K562 (cell line): ENCODE measurements at regions not wholly inside any gene's neighbourhood (a gene's known extent, or its start where the extent isn't known, plus 50 kb on each side); places are given as distances from the start of the nearest gene placed in this dataset.

Experiments used
- ATAC-seq: fragments of 200-7000 bp; cut with Tn5 transposase; 3 replicates; pipeline ENCODE4 v1.9.1; 2020; ENCODE audit warnings: moderate library complexity
- BruUV-seq: library from RNA; stranded (reverse); fragments of 400-500 nt; replicated peaks from 2 replicates; lab custom pipeline; 2021; lab: Mats Ljungman, UMichigan
- CTCF ChIA-PET: fragments of 300-600 bp; formaldehyde crosslinking; extraction: SDS; loops from one replicate; lab custom pipeline; 2021; ENCODE audit warnings: low intra/inter-chr PET ratio; lab: Yijun Ruan, JAX
- POLR2A ChIA-PET: fragments of 300-600, 350-650 bp; sonication (Branson Sonifier 250); formaldehyde crosslinking; extraction: SDS; loops from one replicate; lab custom pipeline; 2021; ENCODE audit warnings: antibody characterized with exemption, inconsistent platforms; lab: Yijun Ruan, JAX
- DNase-seq, 4 experiments: peaks; one replicate each; pipeline versions ENCODE4 v3.0.0 to v3.0.0-alpha.2; 2011 to 2018; ENCODE audit warnings: low spot score in 3 of 4, mixed read lengths in 3 of 4; ENCODE audit errors: extremely low read depth in 1 of 4
- FAIRE-seq: peaks from 2 replicates; lab custom pipeline; 2011; peaks lifted over from hg19 to GRCh38; lab: Jason Lieb, UNC
- H2AFZ ChIP-seq: 2 replicates; pipeline ENCODE4 v1.6.0; 2011; ENCODE audit warnings: low read depth, low read length, control low read depth, inconsistent platforms
- H3K27ac ChIP-seq: fragments of 200-600 bp; 3 replicates; pipeline ENCODE4 v1.8.0; 2011; ENCODE audit warnings: low read depth, mild to moderate bottlenecking, control low read depth, inconsistent platforms, low read length, moderate library complexity, mixed read lengths; ENCODE audit errors: extremely low read depth
- H3K27me3 ChIP-seq, 2 experiments: fragments of 300-600 bp in 1 of 2; 2 replicates in 1 of 2; 3 replicates in 1 of 2; pipeline versions ENCODE4 v1.6.0 to v1.8.0; 2011; ENCODE audit warnings: inconsistent platforms in 2 of 2, low read length in 2 of 2, mild to moderate bottlenecking in 1 of 2, mixed read lengths in 1 of 2, moderate library complexity in 1 of 2; ENCODE audit not compliant: control insufficient read depth in 2 of 2, insufficient read depth in 2 of 2
- H3K36me3 ChIP-seq: fragments of 300-600 bp; 3 replicates; pipeline ENCODE4 v1.8.0; 2011; ENCODE audit warnings: mild to moderate bottlenecking, low read length, inconsistent platforms; ENCODE audit not compliant: control insufficient read depth, insufficient read depth
- H3K4me1 ChIP-seq, 2 experiments: fragments of 200-600 bp in 1 of 2; replicated peaks in 1 of 2; 2 replicates in 1 of 2; 3 replicates in 1 of 2; pipeline versions ENCODE4 v1.5.1 to v1.8.0; 2011; ENCODE audit warnings: inconsistent platforms in 2 of 2, low read length in 2 of 2, mild to moderate bottlenecking in 1 of 2, mixed read lengths in 1 of 2, moderate library complexity in 1 of 2; ENCODE audit not compliant: control insufficient read depth in 2 of 2, insufficient read depth in 2 of 2
- H3K4me2 ChIP-seq: 2 replicates; pipeline ENCODE4 v1.6.1; 2011; ENCODE audit warnings: low read length, control low read depth, inconsistent platforms, mixed read lengths; ENCODE audit not compliant: insufficient read depth
- H3K4me3 ChIP-seq: fragments of 200-600 bp; sonication (generic), shearing (Covaris generic); 2 replicates; pipeline ENCODE4 v1.5.1; 2016; ENCODE audit warnings: control low read depth, inconsistent platforms
- H3K79me2 ChIP-seq: fragments of 200-600 bp; 3 replicates; pipeline ENCODE4 v1.8.0; 2011; ENCODE audit warnings: low read length, inconsistent platforms; ENCODE audit not compliant: control insufficient read depth, insufficient read depth
- H3K9ac ChIP-seq, 2 experiments: 2 replicates each; pipeline versions ENCODE4 v1.6.0 to v1.6.1; 2011; ENCODE audit warnings: low read depth in 2 of 2, low read length in 2 of 2, control low read depth in 1 of 2, inconsistent platforms in 1 of 2, mild to moderate bottlenecking in 1 of 2, mixed read lengths in 1 of 2; ENCODE audit not compliant: insufficient read depth in 1 of 2
- H3K9me1 ChIP-seq: one replicate; pipeline ENCODE4 v1.6.0; 2011; ENCODE audit warnings: inconsistent platforms, mild to moderate bottlenecking, low read length, moderate library complexity; ENCODE audit not compliant: control insufficient read depth, insufficient read depth
- H3K9me3 ChIP-seq: replicated peaks from 2 replicates; pipeline ENCODE4 v1.5.1; 2011; ENCODE audit warnings: low read depth, low read length, inconsistent platforms; ENCODE audit not compliant: control insufficient read depth, insufficient read depth
- H4K20me1 ChIP-seq: replicated peaks from 2 replicates; pipeline ENCODE4 v1.6.1; 2011; ENCODE audit warnings: low read length, inconsistent platforms, mixed read lengths; ENCODE audit not compliant: control insufficient read depth, insufficient read depth
- CTCFL ChIP-seq: IDR thresholded peaks from 2 replicates; pipeline ENCODE4 v1.6.1; 2011; ENCODE audit warnings: borderline replicate concordance, low read depth, mild to moderate bottlenecking, moderate library complexity, low read length; ENCODE audit not compliant: insufficient read depth, poor library complexity, severe bottlenecking
- ETS2 ChIP-seq: IDR thresholded peaks from 2 replicates; pipeline ENCODE4 v1.6.1; 2016; ENCODE audit warnings: borderline replicate concordance, missing genetic modification characterization, mild to moderate bottlenecking, moderate library complexity, missing compliant biosample characterization; ENCODE audit not compliant: poor library complexity, severe bottlenecking
- HBP1 ChIP-seq: fragments of 450-650 bp; formaldehyde crosslinking; IDR thresholded peaks from 2 replicates; pipeline ENCODE4 v1.4.0; 2022; ENCODE audit warnings: missing genetic modification characterization
- ID3 ChIP-seq, 2 experiments: fragments of 250-450 bp in 1 of 2; fragments of 450-650 bp in 1 of 2; sonication (Bioruptor Pico) in 1 of 2; IDR thresholded peaks; 2 replicates each; pipeline versions ENCODE4 v1.6.1 to v1.8.0; 2016 to 2021; ENCODE audit warnings: mild to moderate bottlenecking in 2 of 2, moderate library complexity in 2 of 2, missing compliant biosample characterization in 1 of 2, missing genetic modification characterization in 1 of 2
- MYC ChIP-seq, 2 experiments: fragments of 250-450 bp in 1 of 2; sonication (Bioruptor Pico) in 1 of 2; IDR thresholded peaks; 2 replicates each; pipeline versions ENCODE4 v1.5.1 to v1.6.1; 2012 to 2021; ENCODE audit warnings: low read depth in 2 of 2, borderline replicate concordance in 1 of 2, improper control_type of control experiment in 1 of 2, low read length in 1 of 2, mild to moderate bottlenecking in 1 of 2, moderate library complexity in 1 of 2
- PRPF4 ChIP-seq: fragments of 200-400 bp; formaldehyde crosslinking; IDR thresholded peaks from one replicate; pipeline ENCODE4 v1.6.1; 2017; ENCODE audit warnings: low read length, low read depth, mild to moderate bottlenecking; ENCODE audit not compliant: insufficient read depth, poor library complexity, severe bottlenecking
- RAD51 ChIP-seq: fragments of 450-650 bp; IDR thresholded peaks from 2 replicates; pipeline ENCODE4 v1.7.1; 2016; ENCODE audit warnings: low read depth, mild to moderate bottlenecking, borderline replicate concordance
- SRSF9 ChIP-seq: fragments of 200-400 bp; formaldehyde crosslinking; IDR thresholded peaks from 2 replicates; pipeline ENCODE4 v1.6.1; 2017; ENCODE audit warnings: low read depth, low read length, borderline replicate concordance
- TARDBP ChIP-seq: fragments of 450-650 bp; IDR thresholded peaks from 2 replicates; pipeline ENCODE4 v1.6.1; 2016
- TEAD4 ChIP-seq, 2 experiments: sonication (generic) in 1 of 2; formaldehyde crosslinking in 1 of 2; IDR thresholded peaks; 2 replicates each; pipeline versions ENCODE4 v1.6.1 to v1.8.0; 2012 to 2022; ENCODE audit warnings: borderline replicate concordance in 1 of 2, inconsistent platforms in 1 of 2, low read length in 1 of 2, mild to moderate bottlenecking in 1 of 2, missing genetic modification reagents in 1 of 2
- ZFP30 ChIP-seq: fragments of 250-450 bp; sonication (Bioruptor Pico); IDR thresholded peaks from 2 replicates; pipeline ENCODE4 v1.8.0; 2022; ENCODE audit warnings: moderate library complexity, mild to moderate bottlenecking, inconsistent platforms, borderline replicate concordance
- ZNF263 ChIP-seq: sonication (generic); formaldehyde crosslinking; IDR thresholded peaks from 2 replicates; pipeline ENCODE4 v1.8.0; 2022; ENCODE audit warnings: mild to moderate bottlenecking, missing genetic modification reagents, borderline replicate concordance
- ZNF655 ChIP-seq: fragments of 250-450 bp; sonication (Bioruptor Pico); IDR thresholded peaks from 2 replicates; pipeline ENCODE4 v1.5.0; 2021
- ZSCAN32 ChIP-seq: fragments of 450-650 bp; formaldehyde crosslinking; IDR thresholded peaks from 2 replicates; pipeline ENCODE4 v1.4.0; 2020; ENCODE audit warnings: mild to moderate bottlenecking, moderate library complexity
- WGBS: fragments of 100-300 bp; shearing (Covaris generic); methylation state at CpG from one replicate; pipeline ENCODE4 v1.1.6; 2016; ENCODE audit warnings: low coverage, mixed read lengths; ENCODE audit not compliant: insufficient coverage; ENCODE audit errors: missing lambda C conversion rate; 5-methylcytosine and 5-hydroxymethylcytosine counted together
- in situ Hi-C: fragments of 300-500 bp; cut with MboI; formaldehyde crosslinking; loops from 4 replicates; pipeline ENCODE4 v1.15.0; 2018; ENCODE audit warnings: inconsistent platforms, mixed read lengths
- intact Hi-C: fragments of 100-400 bp; cut with micrococcal nuclease; formaldehyde crosslinking; loops from 2 replicates; pipeline ENCODE4 v1.14.2; 2022

GRCh38 chr4:148843625-148844024 lies 401.4 kb upstream of the NR3C2 start:
- POLR2A ChIA-PET: no interaction called here
- CTCF ChIA-PET: no interaction called here
- BruUV-seq: no TSS peak
- Histone ChIP-seq H3K9me1 (no peaks in the 10 kb centered on the region), H3K36me3 (no peaks in the 10 kb centered on the region), H3K79me2 (no peaks in the 10 kb centered on the region), H3K4me2 (no peak overlapping the region), H4K20me1 (no peaks in the 10 kb centered on the region), H3K4me1 (no peaks in the 10 kb centered on the region), H3K27me3 (no peaks in the 10 kb centered on the region), H3K4me3 (no peak overlapping the region), H2AFZ (no peak overlapping the region), H3K9ac (no peak overlapping the region), H3K27ac (no peak overlapping the region), H3K9me3 (no peaks in the 10 kb centered on the region)
- intact Hi-C loops (no loop called here), in situ Hi-C loops (no loop called here)
- FAIRE-seq (no peak), DNase-seq (no peak), ATAC-seq (no peak)
- TF ChIP-seq TEAD4 (IDR thresholded peaks at IDR 0.05; ENCODE audit: low read length): no peak
- no peak for TF ChIP-seq TEAD4 (CRISPR knock-in tag; IDR thresholded peaks at IDR 0.05; ENCODE audit: borderline replicate concordance)
- no peak for TF ChIP-seq ZNF655 (CRISPR knock-in tag)
- TF ChIP-seq TARDBP: no peak
- no peak for TF ChIP-seq MYC (IDR thresholded peaks at IDR 0.05; ENCODE audit: low read depth, low read length)
- no peak for TF ChIP-seq MYC (CRISPR knock-in tag; IDR thresholded peaks at IDR 0.05; ENCODE audit: borderline replicate concordance, low read depth)
- no peak for TF ChIP-seq ZNF263 (CRISPR knock-in tag)
- no peak for TF ChIP-seq ZFP30 (CRISPR knock-in tag)
- TF ChIP-seq PRPF4: no peak
- no peak for TF ChIP-seq ETS2 (tag)
- no peak for TF ChIP-seq RAD51
- TF ChIP-seq ZSCAN32 (CRISPR knock-in tag): no peak
- TF ChIP-seq SRSF9: no peak
- no peak for TF ChIP-seq ID3 (CRISPR knock-in tag; IDR thresholded peaks at IDR 0.05)
- TF ChIP-seq ID3 (tag; IDR thresholded peaks at IDR 0.05): no peak
- no peak for TF ChIP-seq HBP1 (CRISPR knock-in tag)
- no peak for TF ChIP-seq CTCFL
- WGBS: 0% methylated on average over 3 of the region's 3 CpGs
